Activated naive CD8-positive, alpha-beta T cell treated with anti-CD3 and anti-CD28 coated beads, Interleukin-2, amount 10 ng/mL, durations not matched to agents 7 days and 5 days (primary cell): ENCODE measurements at regions not wholly inside any gene's neighbourhood (a gene's known extent, or its start where the extent isn't known, plus 50 kb on each side); places are given as distances from the start of the nearest gene placed in this dataset.
"Not testable (repeated sequence)": the region's sequence is repeated elsewhere in the genome, so short reads cannot be mapped to it uniquely, and the experiment has no call there.

Source experiments
- ATAC-seq: fragments of 150-1000 bp; cut with Tn5 transposase; one replicate; pipeline ENCODE4 v1.10.0; 2021; ENCODE audit warnings: low read depth, moderate library complexity
- POLR2A ChIA-PET: fragments of 350-600 bp; sonication (Branson Sonifier 250); formaldehyde crosslinking; loops from one replicate; lab custom pipeline; 2021; ENCODE audit warnings: antibody characterized with exemption; lab: Charles Lee
- DNase-seq: peaks from one replicate; pipeline ENCODE4 v3.0.0; 2021
- H3K27ac Mint-ChIP-seq: one replicate; pipeline ENCODE4 v1.8.0; 2022; ENCODE audit warnings: mild to moderate bottlenecking, mixed read lengths
- H3K27me3 Mint-ChIP-seq: one replicate; pipeline ENCODE4 v1.8.0; 2022; ENCODE audit warnings: mild to moderate bottlenecking, moderate library complexity, mixed read lengths
- H3K36me3 Mint-ChIP-seq: one replicate; pipeline ENCODE4 v1.8.0; 2021; ENCODE audit warnings: mild to moderate bottlenecking, mixed read lengths
- H3K4me1 Mint-ChIP-seq: one replicate; pipeline ENCODE4 v1.8.0; 2021; ENCODE audit warnings: mixed read lengths
- H3K4me3 Mint-ChIP-seq: one replicate; pipeline ENCODE4 v1.8.0; 2022; ENCODE audit warnings: mild to moderate bottlenecking, moderate library complexity, mixed read lengths
- H3K9me3 Mint-ChIP-seq: one replicate; pipeline ENCODE4 v1.8.0; 2021; ENCODE audit warnings: mixed read lengths

DNA sequence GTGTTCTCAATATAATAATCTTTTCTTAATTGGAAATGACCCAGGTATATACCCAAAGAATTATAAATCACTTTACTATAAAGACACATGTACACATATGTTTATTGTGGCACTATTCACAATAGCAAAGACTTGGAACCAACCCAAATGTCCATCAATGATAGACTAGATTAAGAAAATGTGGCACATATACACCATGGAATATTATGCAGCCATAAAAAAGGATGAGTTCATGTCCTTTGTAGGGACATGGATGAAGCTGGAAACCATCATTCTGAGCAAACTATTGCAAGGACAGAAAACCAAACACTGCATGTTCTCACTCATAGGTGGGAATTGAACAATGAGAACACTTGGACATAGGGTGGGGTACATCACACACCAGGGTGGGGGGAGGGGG is 56.8 kb downstream of the SCGB2B2 start:
- POLR2A ChIA-PET, H3K4me3 Mint-ChIP-seq, H3K27ac Mint-ChIP-seq: not testable (repeated sequence)

DNA sequence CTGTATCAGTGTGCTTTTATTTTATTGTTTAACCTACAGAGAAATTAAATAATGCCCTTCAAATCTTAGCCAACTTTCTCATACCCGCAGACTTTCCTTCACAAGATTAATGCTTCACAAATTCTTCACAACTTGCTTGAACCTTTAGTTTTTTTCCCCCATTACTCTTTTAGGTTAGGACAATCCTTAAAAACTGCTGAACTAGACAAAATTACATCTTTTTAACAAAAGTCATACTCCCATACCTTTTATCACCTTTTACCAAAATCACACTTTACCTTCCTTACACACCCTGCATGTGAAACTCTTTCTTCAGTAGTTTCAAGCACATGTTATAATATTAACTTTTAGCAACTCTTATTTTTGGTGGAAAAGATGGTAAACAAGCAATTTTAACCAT is 58.5 kb downstream of the SCGB2B2 start:
- POLR2A ChIA-PET = no interaction called here
- H3K36me3 Mint-ChIP-seq = no peaks in the 10 kb centered on the region
- H3K27me3 Mint-ChIP-seq = peaks cover 2% of the 10 kb centered on the region
- no peak overlapping the region for H3K27ac Mint-ChIP-seq
- peaks cover 27% of the 10 kb centered on the region for H3K9me3 Mint-ChIP-seq
- H3K4me3 Mint-ChIP-seq = no peak overlapping the region
- DNase-seq = no peak
- no peak for ATAC-seq
- no peaks in the 10 kb centered on the region for H3K4me1 Mint-ChIP-seq

More for the DNA sequence above, 56.8 kb downstream of the SCGB2B2 start:
- H3K27me3 Mint-ChIP-seq, ATAC-seq, H3K36me3 Mint-ChIP-seq, H3K4me1 Mint-ChIP-seq, DNase-seq: not testable (repeated sequence)
- H3K9me3 Mint-ChIP-seq = peaks cover 20% of the 10 kb centered on the region

- H3K36me3 Mint-ChIP-seq, DNase-seq, H3K27me3 Mint-ChIP-seq, ATAC-seq, H3K27ac Mint-ChIP-seq, H3K4me1 Mint-ChIP-seq, H3K4me3 Mint-ChIP-seq, POLR2A ChIA-PET: not testable (repeated sequence)
- peaks cover 28% of the 10 kb centered on the region for H3K9me3 Mint-ChIP-seq
Observed at GRCh38 chr19:34617996-34618395, 59.0 kb downstream of the SCGB2B2 start.

DNA sequence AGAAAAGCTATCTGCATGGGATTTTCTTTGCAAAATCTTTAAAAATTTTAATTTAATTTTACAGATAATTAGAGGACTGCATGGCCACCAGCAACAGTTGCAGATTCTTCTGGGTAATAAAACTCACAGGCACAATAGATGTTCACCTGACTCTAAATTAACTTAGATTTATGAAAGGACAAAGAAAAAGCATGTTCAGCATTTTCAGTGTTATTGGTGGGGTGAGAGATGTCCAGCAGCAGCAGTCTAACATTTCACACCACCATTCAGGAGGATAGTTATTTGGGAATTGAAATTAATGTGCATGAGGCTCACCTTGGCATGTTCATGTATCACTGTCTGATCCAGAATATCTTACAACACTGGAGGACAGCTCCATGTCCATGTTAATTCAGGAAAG is 74.0 kb downstream of the SCGB2B2 start:
- POLR2A ChIA-PET = no interaction called here
- H3K4me3 Mint-ChIP-seq = no peak overlapping the region
- H3K4me1 Mint-ChIP-seq = no peaks in the 10 kb centered on the region
- no peak for DNase-seq
- H3K27me3 Mint-ChIP-seq = peaks cover 2% of the 10 kb centered on the region
- H3K9me3 Mint-ChIP-seq = peaks cover 8% of the 10 kb centered on the region
- no peaks in the 10 kb centered on the region for H3K36me3 Mint-ChIP-seq
- ATAC-seq = no peak
- H3K27ac Mint-ChIP-seq = no peak overlapping the region

- Mint-ChIP-seq H3K27me3 (peaks cover 2% of the 10 kb centered on the region), H3K4me1 (no peaks in the 10 kb centered on the region), H3K36me3 (no peaks in the 10 kb centered on the region), H3K4me3 (no peak overlapping the region), H3K27ac (no peak overlapping the region), H3K9me3 (peaks cover 6% of the 10 kb centered on the region)
- ATAC-seq = no peak
- DNase-seq = no peak
- POLR2A ChIA-PET = no interaction called here
Observed at GRCh38 chr19:34601071-34601470, 75.9 kb downstream of the SCGB2B2 start.

DNA sequence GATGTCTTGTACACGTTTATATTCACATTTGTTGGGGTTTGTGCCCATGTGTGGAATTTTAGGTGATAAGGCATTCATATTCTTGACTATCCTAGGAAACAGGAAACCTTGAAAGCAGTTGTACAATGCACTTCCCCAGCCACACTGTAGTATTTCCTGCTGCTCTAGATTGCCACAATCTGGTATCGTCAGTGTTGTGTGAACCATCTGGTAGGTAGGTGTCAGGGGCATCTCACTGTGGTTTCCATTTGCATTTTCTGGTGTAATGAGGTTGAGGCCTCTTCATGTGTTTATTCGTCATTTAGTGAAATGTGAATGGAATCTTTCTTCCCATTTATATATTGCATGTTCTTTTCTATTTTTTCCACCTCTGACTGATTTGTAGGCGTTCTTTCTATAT is 76.6 kb downstream of the SCGB2B2 start:
- Mint-ChIP-seq H3K36me3 (no peaks in the 10 kb centered on the region), H3K4me1 (no peaks in the 10 kb centered on the region), H3K4me3 (no peak overlapping the region), H3K27me3 (peaks cover 2% of the 10 kb centered on the region), H3K9me3 (peaks cover 6% of the 10 kb centered on the region), H3K27ac (no peak overlapping the region)
- DNase-seq (no peak), ATAC-seq (no peak)
- POLR2A ChIA-PET = no interaction called here

DNA sequence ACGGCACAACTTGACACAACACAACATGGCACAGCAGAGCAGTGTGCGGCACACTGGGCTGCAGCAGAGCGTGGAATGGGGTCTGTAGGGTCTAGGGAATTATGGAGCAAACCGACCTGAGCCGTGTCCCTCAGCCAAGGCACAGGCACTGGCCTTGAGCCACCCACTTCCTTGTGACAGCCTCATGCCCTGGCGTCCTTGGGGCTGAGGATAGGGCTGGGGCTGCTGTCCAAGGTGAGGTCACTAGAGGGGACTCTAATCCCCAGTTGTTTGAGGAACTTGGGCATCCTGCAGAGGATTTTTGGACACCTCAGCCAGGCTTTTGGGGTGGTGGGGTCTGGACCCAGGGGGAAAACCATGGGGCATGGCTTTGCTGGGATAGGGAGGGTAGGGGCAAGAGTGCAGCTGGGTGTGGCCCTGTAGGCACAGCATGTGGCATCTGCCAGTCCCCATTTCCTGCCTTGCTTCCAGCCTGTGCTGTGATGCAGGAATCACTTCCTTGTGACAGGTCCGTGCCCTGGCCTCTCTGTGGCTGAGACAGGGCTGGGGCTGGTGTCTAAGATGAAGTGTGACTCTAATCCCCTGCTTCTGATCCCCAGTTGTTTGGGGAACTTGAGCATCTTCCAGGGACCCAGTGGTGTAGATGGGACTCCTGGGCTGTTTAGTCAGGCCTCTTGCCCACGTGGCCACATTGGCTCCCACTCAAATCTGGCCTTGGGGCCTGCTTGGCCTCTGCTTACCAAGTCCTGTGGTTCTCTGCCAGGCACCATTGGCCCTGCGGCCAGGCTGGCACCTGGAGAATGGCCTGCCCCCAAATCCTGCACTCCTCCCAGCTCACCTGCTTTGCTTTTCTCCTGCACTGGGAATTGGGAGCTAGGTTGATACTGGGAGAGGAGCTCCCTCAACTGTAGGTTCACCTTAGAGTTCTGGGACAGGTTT is 78.5 kb downstream of the SCGB2B2 start:
- Mint-ChIP-seq H3K4me1 (no peaks in the 10 kb centered on the region), H3K9me3 (peaks cover 4% of the 10 kb centered on the region), H3K27ac (no peak overlapping the region), H3K36me3 (no peaks in the 10 kb centered on the region), H3K27me3 (peaks cover 2% of the 10 kb centered on the region), H3K4me3 (no peak overlapping the region)
- ATAC-seq (no peak), DNase-seq (no peak)
- POLR2A ChIA-PET = no interaction called here

- Mint-ChIP-seq H3K9me3 (peaks cover 4% of the 10 kb centered on the region), H3K36me3 (no peaks in the 10 kb centered on the region), H3K4me1 (no peaks in the 10 kb centered on the region), H3K27me3 (peaks cover under 1% of the 10 kb centered on the region), H3K27ac (no peak overlapping the region), H3K4me3 (no peak overlapping the region)
- POLR2A ChIA-PET = no interaction called here
- ATAC-seq (no peak), DNase-seq (no peak)
Observed at GRCh38 chr19:34597596-34597995, 79.4 kb downstream of the SCGB2B2 start.

- ATAC-seq (no peak), DNase-seq (peak; percentile 15)
- Mint-ChIP-seq H3K9me3 (peaks cover 4% of the 10 kb centered on the region), H3K4me3 (no peak overlapping the region), H3K27me3 (no peaks in the 10 kb centered on the region), H3K36me3 (no peaks in the 10 kb centered on the region), H3K4me1 (no peaks in the 10 kb centered on the region), H3K27ac (no peak overlapping the region)
- POLR2A ChIA-PET = no interaction called here
Observed at GRCh38 chr19:34596989-34597388, 80.0 kb downstream of the SCGB2B2 start.

GRCh38 chr19:34596115-34596514 is 80.8 kb downstream of the SCGB2B2 start:
- H3K4me3 Mint-ChIP-seq = no peak overlapping the region
- no peaks in the 10 kb centered on the region for H3K27me3 Mint-ChIP-seq
- no peaks in the 10 kb centered on the region for H3K4me1 Mint-ChIP-seq
- H3K27ac Mint-ChIP-seq = no peak overlapping the region
- DNase-seq (no peak), ATAC-seq (no peak)
- POLR2A ChIA-PET = no interaction called here
- H3K36me3 Mint-ChIP-seq = no peaks in the 10 kb centered on the region
- H3K9me3 Mint-ChIP-seq = peaks cover 1% of the 10 kb centered on the region

GRCh38 chr19:34595683-34596082 is 81.3 kb downstream of the SCGB2B2 start:
- H3K9me3 Mint-ChIP-seq = no peaks in the 10 kb centered on the region
- ATAC-seq (no peak), DNase-seq (no peak)
- H3K36me3 Mint-ChIP-seq = no peaks in the 10 kb centered on the region
- no peak overlapping the region for H3K27ac Mint-ChIP-seq
- no peak overlapping the region for H3K4me3 Mint-ChIP-seq
- H3K27me3 Mint-ChIP-seq = no peaks in the 10 kb centered on the region
- no peaks in the 10 kb centered on the region for H3K4me1 Mint-ChIP-seq
- POLR2A ChIA-PET = no interaction called here

DNA sequence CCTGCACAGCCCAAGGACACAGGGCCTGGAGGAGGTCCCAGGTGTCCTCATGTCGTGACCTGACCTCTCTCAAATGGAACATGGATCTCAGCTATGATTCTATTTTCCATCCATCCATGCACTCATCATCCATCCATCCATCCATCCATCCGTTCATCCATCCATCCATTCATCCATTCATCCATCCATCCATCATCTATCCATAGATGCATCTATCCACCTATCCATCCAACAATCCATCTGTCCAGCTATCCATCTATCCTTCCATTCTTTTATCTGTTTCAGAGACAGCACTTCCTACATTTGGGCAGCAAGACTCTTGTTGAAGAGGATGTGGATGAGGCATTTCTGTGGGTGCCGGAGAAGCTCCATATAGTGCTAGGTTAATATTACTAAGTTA is 86.7 kb downstream of the SCGB2B2 start:
- Mint-ChIP-seq H3K4me1 (no peaks in the 10 kb centered on the region), H3K9me3 (peaks cover 9% of the 10 kb centered on the region)

DNA sequence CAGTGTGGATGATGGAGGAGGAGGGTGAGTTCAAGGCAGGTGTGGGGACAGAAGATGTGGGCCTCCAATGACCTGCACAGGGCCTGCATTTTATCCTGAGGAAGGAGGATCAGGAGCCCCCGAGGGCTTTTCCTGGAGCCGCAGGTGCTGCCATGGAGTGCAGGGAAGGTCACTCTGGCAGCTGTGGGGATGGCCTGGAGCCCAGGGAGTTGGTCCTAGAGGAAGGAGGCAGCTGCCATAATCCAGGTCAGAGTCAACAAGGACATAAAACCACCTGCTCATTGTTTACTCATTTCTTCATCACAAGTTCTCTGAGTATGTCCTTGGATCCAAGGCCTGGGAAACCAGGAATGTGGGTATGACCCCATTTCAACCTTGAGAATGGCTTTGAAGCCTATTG is 87.2 kb downstream of the SCGB2B2 start:
- H3K4me1 Mint-ChIP-seq = no peaks in the 10 kb centered on the region
- no peak for DNase-seq

More for the DNA sequence above, 86.7 kb downstream of the SCGB2B2 start:
- POLR2A ChIA-PET = no interaction called here
- ATAC-seq (no peak), DNase-seq (no peak)
- H3K27me3 Mint-ChIP-seq = no peaks in the 10 kb centered on the region
- no peak overlapping the region for H3K4me3 Mint-ChIP-seq
- no peak overlapping the region for H3K27ac Mint-ChIP-seq
- peaks cover 2% of the 10 kb centered on the region for H3K36me3 Mint-ChIP-seq

GRCh38 chr19:34588846-34589245 is 88.1 kb downstream of the SCGB2B2 start:
- no peak for DNase-seq
- POLR2A ChIA-PET = no interaction called here
- Mint-ChIP-seq H3K9me3 (peaks cover 9% of the 10 kb centered on the region), H3K27me3 (no peaks in the 10 kb centered on the region), H3K36me3 (peaks cover 2% of the 10 kb centered on the region), H3K27ac (peak overlapping the region; percentile 50), H3K4me1 (no peaks in the 10 kb centered on the region), H3K4me3 (no peak overlapping the region)
- ATAC-seq = no peak

More for the DNA sequence above, 87.2 kb downstream of the SCGB2B2 start:
- peaks cover 2% of the 10 kb centered on the region for H3K36me3 Mint-ChIP-seq
- no peak for ATAC-seq
- H3K4me3 Mint-ChIP-seq = no peak overlapping the region
- H3K27me3 Mint-ChIP-seq = no peaks in the 10 kb centered on the region
- POLR2A ChIA-PET = no interaction called here
- peaks cover 9% of the 10 kb centered on the region for H3K9me3 Mint-ChIP-seq
- H3K27ac Mint-ChIP-seq = no peak overlapping the region
